Thoracic aorta (tissue), 2 donors: ENCODE measurements at regions not wholly inside any gene's neighbourhood (a gene's known extent, or its start where the extent isn't known, plus 50 kb on each side); places are given as distances from the start of the nearest gene placed in this dataset.

Source experiments
- ATAC-seq: fragments of 150-250 bp; one replicate; pipeline ENCODE4 v1.8.0; 2017; ENCODE audit warnings: low read depth; ENCODE audit not compliant: insufficient number of reproducible peaks, low FRiP score
- DNase-seq: peaks from one replicate; pipeline ENCODE4 v3.0.0-alpha.2; 2020; ENCODE audit warnings: low spot score
- H3K27ac ChIP-seq, 2 donors: fragments of 200-600 bp; sonication (generic); 1 replicate in 1 of 2; 2 replicates in 1 of 2; pipeline ENCODE4 v1.5.1; 2016; ENCODE audit warnings: mild to moderate bottlenecking in 2 of 2, moderate library complexity in 2 of 2
- H3K27me3 ChIP-seq: fragments of 200-600 bp; sonication (generic); replicated peaks from 2 replicates; pipeline ENCODE4 v1.6.0; 2016; ENCODE audit warnings: mild to moderate bottlenecking; ENCODE audit not compliant: insufficient read depth
- H3K36me3 ChIP-seq: fragments of 200-600 bp; sonication (generic); one replicate; pipeline ENCODE4 v1.5.1; 2016
- H3K4me1 ChIP-seq, 2 donors: fragments of 200-600 bp; sonication (generic); 1 replicate in 1 of 2; 2 replicates in 1 of 2; pipeline versions ENCODE4 v1.5.1 to v1.6.0; 2016; ENCODE audit warnings: low read depth in 2 of 2, mild to moderate bottlenecking in 1 of 2; ENCODE audit not compliant: control insufficient read depth in 1 of 2
- H3K4me3 ChIP-seq: fragments of 200-600 bp; sonication (generic); 2 replicates; pipeline ENCODE4 v1.5.1; 2016; ENCODE audit warnings: mild to moderate bottlenecking
- H3K9me3 ChIP-seq: fragments of 200-600 bp; sonication (generic); 2 replicates; pipeline ENCODE4 v1.5.1; 2016
- TF ChIP-seq, protein P1 (sequence below): fragments of 200-600 bp; sonication (generic); IDR thresholded peaks from one replicate; pipeline ENCODE4 v1.5.1; 2019; ENCODE audit warnings: antibody characterized with exemption

DNA sequence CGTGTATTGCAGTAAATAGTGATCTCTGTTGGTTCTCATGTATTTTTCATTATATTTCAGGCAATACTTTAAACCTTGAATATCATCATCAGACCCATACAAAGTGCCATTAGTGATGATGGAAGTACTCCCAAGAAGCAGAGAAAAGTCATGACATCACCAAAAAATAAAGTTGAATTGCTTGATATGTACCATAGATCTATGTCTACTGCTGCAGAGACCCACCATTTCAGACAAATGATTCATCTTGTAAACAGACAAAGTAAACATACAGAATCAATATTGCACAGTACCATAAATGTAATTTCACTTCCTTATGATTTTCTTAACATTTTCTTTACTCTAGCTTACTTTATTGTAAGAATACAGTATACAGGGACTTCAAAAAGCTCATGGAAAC is 347.8 kb downstream of the IPMK start:
- no peaks in the 10 kb centered on the region for H3K36me3 ChIP-seq
- ATAC-seq = no peak
- no peak overlapping the region for H3K27ac ChIP-seq
- DNase-seq = no peak
- no peaks in the 10 kb centered on the region for H3K4me1 ChIP-seq
- H3K9me3 ChIP-seq = no peaks in the 10 kb centered on the region
- no peak overlapping the region for H3K4me3 ChIP-seq
- TF ChIP-seq, protein P1, sequence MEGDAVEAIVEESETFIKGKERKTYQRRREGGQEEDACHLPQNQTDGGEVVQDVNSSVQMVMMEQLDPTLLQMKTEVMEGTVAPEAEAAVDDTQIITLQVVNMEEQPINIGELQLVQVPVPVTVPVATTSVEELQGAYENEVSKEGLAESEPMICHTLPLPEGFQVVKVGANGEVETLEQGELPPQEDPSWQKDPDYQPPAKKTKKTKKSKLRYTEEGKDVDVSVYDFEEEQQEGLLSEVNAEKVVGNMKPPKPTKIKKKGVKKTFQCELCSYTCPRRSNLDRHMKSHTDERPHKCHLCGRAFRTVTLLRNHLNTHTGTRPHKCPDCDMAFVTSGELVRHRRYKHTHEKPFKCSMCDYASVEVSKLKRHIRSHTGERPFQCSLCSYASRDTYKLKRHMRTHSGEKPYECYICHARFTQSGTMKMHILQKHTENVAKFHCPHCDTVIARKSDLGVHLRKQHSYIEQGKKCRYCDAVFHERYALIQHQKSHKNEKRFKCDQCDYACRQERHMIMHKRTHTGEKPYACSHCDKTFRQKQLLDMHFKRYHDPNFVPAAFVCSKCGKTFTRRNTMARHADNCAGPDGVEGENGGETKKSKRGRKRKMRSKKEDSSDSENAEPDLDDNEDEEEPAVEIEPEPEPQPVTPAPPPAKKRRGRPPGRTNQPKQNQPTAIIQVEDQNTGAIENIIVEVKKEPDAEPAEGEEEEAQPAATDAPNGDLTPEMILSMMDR = no peak
- no peaks in the 10 kb centered on the region for H3K27me3 ChIP-seq

DNA sequence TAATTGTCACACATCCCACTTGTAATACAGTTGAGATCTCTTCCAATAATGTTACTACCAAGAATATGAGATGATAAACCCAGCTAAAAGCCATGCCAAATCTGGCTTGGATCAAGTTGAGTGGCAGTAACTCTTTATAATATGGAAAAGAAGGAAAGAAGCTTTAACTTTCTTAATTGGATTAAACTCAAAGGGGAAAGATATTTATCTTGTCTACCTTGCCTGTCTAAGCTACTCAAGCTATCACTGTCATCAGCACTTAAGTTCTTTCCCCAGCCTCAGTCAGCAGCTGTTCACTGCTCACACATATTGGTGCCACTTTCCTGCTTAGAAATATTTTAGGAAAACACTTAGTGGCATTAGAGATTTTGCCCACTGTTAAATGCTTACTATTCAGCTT is 350.7 kb downstream of the IPMK start:
- ATAC-seq = no peak
- H3K4me1 ChIP-seq = no peaks in the 10 kb centered on the region
- TF ChIP-seq, protein P1 = no peak

DNA sequence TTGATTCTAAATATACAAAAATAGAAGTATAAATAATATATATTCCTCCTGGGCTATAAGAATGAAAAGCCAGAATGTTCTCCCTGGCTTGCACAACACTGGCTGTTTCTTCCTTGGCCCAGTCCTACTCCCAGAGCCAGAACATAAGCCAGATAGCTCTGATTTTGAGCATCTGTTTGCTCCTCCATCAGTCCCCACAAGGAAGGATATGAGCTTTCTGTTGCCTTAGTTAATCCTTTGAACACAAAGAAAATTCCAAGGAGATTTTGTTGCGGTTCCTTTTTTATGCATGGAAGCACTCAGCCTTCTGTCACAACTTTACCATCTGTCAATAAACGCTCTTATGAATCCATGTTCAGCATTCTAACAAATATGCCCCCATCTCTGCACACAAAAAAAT is 361.8 kb downstream of the IPMK start:
- Histone ChIP-seq H3K9me3 (no peaks in the 10 kb centered on the region), H3K4me1 (no peaks in the 10 kb centered on the region), H3K27ac (no peak overlapping the region), H3K27me3 (no peaks in the 10 kb centered on the region), H3K4me3 (no peak overlapping the region), H3K36me3 (no peaks in the 10 kb centered on the region)
- no peak for DNase-seq
- TF ChIP-seq, protein P1 = no peak
- ATAC-seq = no peak

More for the DNA sequence above, 350.7 kb downstream of the IPMK start:
- Histone ChIP-seq H3K9me3 (no peaks in the 10 kb centered on the region), H3K36me3 (no peaks in the 10 kb centered on the region), H3K27ac (no peak overlapping the region), H3K4me3 (no peak overlapping the region), H3K27me3 (no peaks in the 10 kb centered on the region)
- no peak for DNase-seq

DNA sequence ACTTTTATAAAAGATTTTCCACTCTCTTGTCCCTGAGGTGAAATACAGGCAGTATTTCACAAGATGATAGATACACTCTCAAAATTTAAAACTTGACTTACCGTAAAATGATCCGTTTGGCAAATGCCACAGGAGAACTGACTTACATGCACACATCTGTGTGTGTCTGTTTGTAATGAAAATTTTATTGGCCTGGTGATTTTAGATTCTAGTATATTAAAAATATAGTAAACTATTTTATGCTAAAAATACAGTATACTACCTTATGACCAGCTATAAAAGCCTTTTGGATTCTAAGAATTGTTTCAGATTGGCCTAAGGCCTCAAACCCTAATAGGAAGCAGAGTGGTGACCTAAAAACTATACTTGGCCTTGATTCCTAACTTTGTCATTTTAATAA is 362.7 kb downstream of the IPMK start:
- Histone ChIP-seq H3K36me3 (no peaks in the 10 kb centered on the region), H3K27me3 (no peaks in the 10 kb centered on the region), H3K9me3 (no peaks in the 10 kb centered on the region), H3K4me3 (no peak overlapping the region), H3K4me1 (no peaks in the 10 kb centered on the region), H3K27ac (no peak overlapping the region)
- ATAC-seq (no peak), DNase-seq (no peak)
- TF ChIP-seq, protein P1 = no peak

DNA sequence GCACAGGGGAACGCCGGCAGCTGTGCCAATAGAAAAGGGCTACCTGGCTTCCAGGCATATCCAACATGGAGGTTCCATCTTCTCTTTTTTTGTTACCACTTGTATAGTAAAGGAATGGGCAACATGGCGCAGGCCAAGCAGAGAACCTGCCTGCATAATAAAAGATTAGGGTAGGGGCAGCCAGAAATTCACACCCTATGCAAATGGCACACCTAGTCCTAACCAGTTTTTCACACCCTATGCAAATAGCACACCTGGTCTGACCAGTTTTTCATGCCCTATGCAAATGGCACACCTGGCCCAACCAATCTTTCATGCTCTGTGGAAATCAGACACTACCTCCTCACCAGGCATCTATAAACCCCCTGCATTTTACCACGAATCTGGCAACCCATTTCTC is 369.5 kb downstream of the IPMK start:
- TF ChIP-seq, protein P1 = no peak
- no peak overlapping the region for H3K4me3 ChIP-seq
- H3K4me1 ChIP-seq = no peaks in the 10 kb centered on the region
- no peaks in the 10 kb centered on the region for H3K9me3 ChIP-seq
- ATAC-seq (no peak), DNase-seq (no peak)
- no peaks in the 10 kb centered on the region for H3K36me3 ChIP-seq
- no peaks in the 10 kb centered on the region for H3K27me3 ChIP-seq
- H3K27ac ChIP-seq = no peak overlapping the region
